Natural killer cell (primary cell): ENCODE measurements at regions not wholly inside any gene's neighbourhood (a gene's known extent, or its start where the extent isn't known, plus 50 kb on each side); places are given as distances from the start of the nearest gene placed in this dataset.

ENCODE experiments used
- ATAC-seq, 3 donors: fragments of 150-1000 bp in 2 of 3; fragments of 200-7000 bp in 1 of 3; cut with Tn5 transposase; 1 replicate in 1 of 3; 2 replicates in 2 of 3; pipeline ENCODE4 v1.10.0; 2021; ENCODE audit warnings: mild to moderate bottlenecking in 2 of 3, moderate library complexity in 2 of 3
- DNase-seq, 2 donors: peaks; one replicate each; pipeline versions ENCODE4 v3.0.0 to v3.0.0-alpha.2; 2013 to 2021; ENCODE audit warnings: mixed read lengths in 1 of 2
- H3K27ac ChIP-seq: one replicate; pipeline ENCODE4 v1.5.1; 2013; ENCODE audit warnings: mild to moderate bottlenecking, low read length
- H3K27me3 ChIP-seq: one replicate; pipeline ENCODE4 v1.6.1; 2013; ENCODE audit warnings: low read length; ENCODE audit not compliant: control insufficient read depth, insufficient read depth
- H3K36me3 ChIP-seq: one replicate; pipeline ENCODE4 v1.6.1; 2013; ENCODE audit warnings: low read length; ENCODE audit not compliant: control insufficient read depth, insufficient read depth
- H3K4me1 ChIP-seq: one replicate; pipeline ENCODE4 v1.6.1; 2013; ENCODE audit warnings: low read length; ENCODE audit not compliant: control insufficient read depth, insufficient read depth
- H3K4me3 ChIP-seq: one replicate; pipeline ENCODE4 v1.5.1; 2013; ENCODE audit warnings: low read length
- H3K9me3 ChIP-seq: one replicate; pipeline ENCODE4 v1.6.1; 2013; ENCODE audit warnings: low read length; ENCODE audit not compliant: control insufficient read depth, insufficient read depth
- H3K27ac Mint-ChIP-seq, 2 donors: one replicate each; pipeline ENCODE4 v1.8.0; 2022; ENCODE audit warnings: mild to moderate bottlenecking in 2 of 2, mixed read lengths in 2 of 2, moderate library complexity in 1 of 2
- H3K27me3 Mint-ChIP-seq, 2 donors: one replicate each; pipeline ENCODE4 v1.8.0; 2022; ENCODE audit warnings: low read depth in 2 of 2, mixed read lengths in 2 of 2
- H3K36me3 Mint-ChIP-seq: one replicate; pipeline ENCODE4 v1.8.0; 2022; ENCODE audit warnings: mixed read lengths
- H3K4me1 Mint-ChIP-seq, 2 donors: one replicate each; pipeline ENCODE4 v1.8.0; 2022; ENCODE audit warnings: mixed read lengths in 2 of 2
- H3K4me3 Mint-ChIP-seq: one replicate; pipeline ENCODE4 v1.8.0; 2022; ENCODE audit warnings: mild to moderate bottlenecking, moderate library complexity, mixed read lengths
- H3K9me3 Mint-ChIP-seq, 2 donors: one replicate each; pipeline ENCODE4 v1.8.0; 2022; ENCODE audit warnings: mixed read lengths in 2 of 2
- WGBS: methylation state at CpG from one replicate; pipeline ENCODE4 v1.1.7; 2013; ENCODE audit warnings: missing lambda C conversion rate; ENCODE audit not compliant: insufficient coverage; 5-methylcytosine and 5-hydroxymethylcytosine counted together
- intact Hi-C: fragments of 100-400 bp; cut with micrococcal nuclease; formaldehyde crosslinking; loops from one replicate; pipeline ENCODE4 v1.14.2; 2022
- TF ChIP-seq, protein P1 (sequence below): fragments of 200-600 bp; IDR thresholded peaks from one replicate; pipeline ENCODE4 v1.8.0; 2022; ENCODE audit warnings: antibody characterized with exemption

DNA sequence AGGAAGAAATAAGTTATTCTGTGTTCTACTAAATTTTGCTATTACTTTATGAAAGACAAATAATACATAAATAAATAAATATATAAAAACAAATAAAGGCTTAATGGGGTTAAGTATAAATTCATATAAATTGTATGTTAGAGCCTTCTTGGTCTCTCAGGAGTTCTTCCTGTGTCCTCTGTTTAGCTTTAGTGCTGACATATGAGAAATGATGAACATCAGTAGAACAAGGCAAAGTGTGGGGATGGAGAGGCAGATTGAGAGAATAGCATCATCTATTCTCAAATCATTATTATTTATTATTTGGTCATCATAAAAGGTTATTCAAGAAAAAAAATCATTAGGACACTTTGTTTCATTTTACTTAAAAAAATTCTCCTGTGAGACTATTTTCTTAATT is 468.1 kb upstream of the CHST9 start:
- H3K27ac ChIP-seq = no peak overlapping the region
- no peak overlapping the region for H3K4me3 ChIP-seq
- Mint-ChIP-seq H3K27me3 (no peaks in the 10 kb centered on the region), H3K27ac (no peak overlapping the region), H3K9me3 (peaks cover 7% of the 10 kb centered on the region in 2 donors), H3K36me3 (no peaks in the 10 kb centered on the region), H3K4me1 (peaks cover 0 to 4% of the 10 kb centered on the region in 2 donors), H3K4me3 (no peak overlapping the region)
- intact Hi-C loops = no loop called here
- H3K27me3 ChIP-seq = no peaks in the 10 kb centered on the region
- H3K36me3 ChIP-seq = no peaks in the 10 kb centered on the region
- no peak for ATAC-seq
- H3K4me1 ChIP-seq = no peaks in the 10 kb centered on the region
- TF ChIP-seq, protein P1, sequence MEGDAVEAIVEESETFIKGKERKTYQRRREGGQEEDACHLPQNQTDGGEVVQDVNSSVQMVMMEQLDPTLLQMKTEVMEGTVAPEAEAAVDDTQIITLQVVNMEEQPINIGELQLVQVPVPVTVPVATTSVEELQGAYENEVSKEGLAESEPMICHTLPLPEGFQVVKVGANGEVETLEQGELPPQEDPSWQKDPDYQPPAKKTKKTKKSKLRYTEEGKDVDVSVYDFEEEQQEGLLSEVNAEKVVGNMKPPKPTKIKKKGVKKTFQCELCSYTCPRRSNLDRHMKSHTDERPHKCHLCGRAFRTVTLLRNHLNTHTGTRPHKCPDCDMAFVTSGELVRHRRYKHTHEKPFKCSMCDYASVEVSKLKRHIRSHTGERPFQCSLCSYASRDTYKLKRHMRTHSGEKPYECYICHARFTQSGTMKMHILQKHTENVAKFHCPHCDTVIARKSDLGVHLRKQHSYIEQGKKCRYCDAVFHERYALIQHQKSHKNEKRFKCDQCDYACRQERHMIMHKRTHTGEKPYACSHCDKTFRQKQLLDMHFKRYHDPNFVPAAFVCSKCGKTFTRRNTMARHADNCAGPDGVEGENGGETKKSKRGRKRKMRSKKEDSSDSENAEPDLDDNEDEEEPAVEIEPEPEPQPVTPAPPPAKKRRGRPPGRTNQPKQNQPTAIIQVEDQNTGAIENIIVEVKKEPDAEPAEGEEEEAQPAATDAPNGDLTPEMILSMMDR = no peak
- no peaks in the 10 kb centered on the region for H3K9me3 ChIP-seq
- DNase-seq = no peak

DNA sequence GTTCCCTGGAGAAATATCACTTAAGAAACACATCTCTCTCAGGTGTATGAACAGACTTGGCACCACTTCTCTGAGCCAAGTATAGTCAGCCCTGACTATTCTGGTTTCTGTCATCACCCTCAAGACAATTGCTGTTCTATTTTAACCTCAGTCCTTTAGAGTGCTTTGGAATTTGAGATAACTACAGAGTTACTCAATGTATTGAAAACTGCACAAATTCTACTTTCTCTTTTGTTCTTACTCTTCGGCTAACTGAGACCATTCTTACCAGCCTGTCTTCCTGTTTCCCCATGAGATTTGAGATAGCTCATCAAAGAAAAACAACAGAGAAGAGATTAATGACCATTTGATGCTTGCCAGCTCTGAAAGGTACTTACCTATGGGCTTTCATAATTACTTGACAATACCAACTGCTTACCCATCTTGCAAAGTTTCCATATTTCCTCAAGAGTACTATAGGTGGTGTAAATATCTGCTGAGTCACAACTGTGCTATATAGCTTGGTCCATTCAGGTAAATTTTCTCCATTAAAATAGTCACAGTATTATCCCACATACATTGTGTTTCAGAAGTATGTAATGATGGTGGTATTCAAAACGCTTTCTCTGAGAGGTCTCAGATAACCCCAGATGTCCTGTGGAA is 467.5 kb upstream of the CHST9 start:
- ATAC-seq = no peak
- H3K27ac ChIP-seq = no peak overlapping the region
- H3K4me1 ChIP-seq = no peaks in the 10 kb centered on the region
- WGBS = 38% methylated on average over 1 of the region's 2 CpGs
- H3K36me3 ChIP-seq = no peaks in the 10 kb centered on the region
- H3K27me3 ChIP-seq = no peaks in the 10 kb centered on the region
- no peaks in the 10 kb centered on the region for H3K9me3 ChIP-seq
- DNase-seq = no peak
- no peak overlapping the region for H3K4me3 ChIP-seq
- Mint-ChIP-seq H3K27me3 (no peaks in the 10 kb centered on the region), H3K9me3 (peaks cover 7% of the 10 kb centered on the region in 2 donors), H3K4me1 (peaks cover 0 to 4% of the 10 kb centered on the region in 2 donors), H3K27ac (no peak overlapping the region), H3K4me3 (no peak overlapping the region), H3K36me3 (no peaks in the 10 kb centered on the region)
- intact Hi-C loops = no loop called here
- TF ChIP-seq, protein P1 = no peak

DNA sequence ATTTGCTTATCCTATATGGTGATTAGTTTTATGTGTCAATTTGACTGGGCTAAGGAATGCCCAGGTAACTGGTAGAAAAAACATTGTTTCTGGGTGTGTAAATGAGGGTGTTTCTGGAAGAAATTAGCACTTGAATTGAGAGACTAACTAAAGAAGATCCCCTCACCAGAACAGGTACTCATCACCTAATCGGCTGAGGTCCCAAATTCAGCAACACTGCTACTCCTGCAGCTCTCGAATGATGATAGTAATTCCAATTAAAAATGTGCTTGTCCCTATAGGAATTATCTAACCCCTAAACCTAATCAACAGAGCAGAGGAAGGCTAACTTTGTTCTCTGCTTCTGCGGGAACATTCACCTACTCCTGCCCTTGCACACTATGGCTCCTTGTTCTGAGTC is 464.5 kb upstream of the CHST9 start:
- Histone ChIP-seq H3K4me3 (no peak overlapping the region), H3K36me3 (no peaks in the 10 kb centered on the region), H3K9me3 (no peaks in the 10 kb centered on the region), H3K4me1 (no peaks in the 10 kb centered on the region), H3K27ac (no peak overlapping the region), H3K27me3 (no peaks in the 10 kb centered on the region)
- ATAC-seq (no peak), DNase-seq (no peak)
- 74% methylated on average over 3 of the region's 3 CpGs for WGBS
- intact Hi-C loops = no loop called here
- Mint-ChIP-seq H3K27me3 (no peaks in the 10 kb centered on the region), H3K4me1 (peaks cover 0 to 4% of the 10 kb centered on the region in 2 donors), H3K36me3 (no peaks in the 10 kb centered on the region), H3K4me3 (no peak overlapping the region), H3K9me3 (peaks cover 7 to 16% of the 10 kb centered on the region in 2 donors), H3K27ac (no peak overlapping the region)
- TF ChIP-seq, protein P1 = no peak

DNA sequence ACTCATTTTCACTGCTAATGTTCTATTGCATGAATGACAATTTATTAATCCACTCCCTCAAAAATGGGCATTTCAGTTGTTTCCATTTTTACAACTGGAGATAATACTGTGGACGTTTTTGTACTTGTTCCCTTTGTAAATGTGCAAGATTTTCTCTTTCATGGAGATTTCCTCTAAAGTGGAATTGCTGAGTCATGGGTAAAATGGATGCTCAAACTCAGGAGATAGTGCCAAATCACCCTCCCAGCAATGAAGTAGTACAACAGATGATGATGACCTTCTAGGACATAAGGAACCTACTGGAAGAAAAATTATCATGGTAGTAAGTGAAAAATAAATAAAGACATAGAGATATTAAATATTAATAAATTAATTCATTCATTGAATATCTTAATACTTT is 460.8 kb upstream of the CHST9 start:
- H3K36me3 ChIP-seq = no peaks in the 10 kb centered on the region
- TF ChIP-seq, protein P1 = no peak
- DNase-seq (no peak), ATAC-seq (no peak)
- intact Hi-C loops = no loop called here
- H3K27ac Mint-ChIP-seq = no peak overlapping the region
- H3K27me3 ChIP-seq = no peaks in the 10 kb centered on the region
- H3K4me3 ChIP-seq = no peak overlapping the region
- H3K4me3 Mint-ChIP-seq = no peak overlapping the region
- H3K9me3 Mint-ChIP-seq = peaks cover 3 to 13% of the 10 kb centered on the region in 2 donors
- H3K9me3 ChIP-seq = no peaks in the 10 kb centered on the region
- no peaks in the 10 kb centered on the region for H3K36me3 Mint-ChIP-seq
- 20% methylated on average over 1 of the region's 1 CpG for WGBS
- H3K4me1 ChIP-seq = no peaks in the 10 kb centered on the region
- H3K27me3 Mint-ChIP-seq = no peaks in the 10 kb centered on the region
- H3K4me1 Mint-ChIP-seq = no peaks in the 10 kb centered on the region
- no peak overlapping the region for H3K27ac ChIP-seq
